T-cell (primary cell): ENCODE measurements at regions not wholly inside any gene's neighbourhood (a gene's known extent, or its start where the extent isn't known, plus 50 kb on each side); places are given as distances from the start of the nearest gene placed in this dataset.

Experiments used
- ATAC-seq, 4 experiments: fragments of 200-7000 bp in 3 of 4; fragments of 150-1000 bp in 1 of 4; cut with Tn5 transposase; replicated peaks in 1 of 4; 1 replicate in 3 of 4; 2 replicates in 1 of 4; pipeline ENCODE4 v1.10.0; 2021; ENCODE audit warnings: moderate library complexity in 3 of 4, mild to moderate bottlenecking in 2 of 4, moderate number of reproducible peaks in 1 of 4
- CTCF ChIA-PET, 2 donors: fragments of 300-600 bp; sonication (Branson Sonifier 250); formaldehyde crosslinking; loops; one replicate each; lab custom pipeline; 2022; ENCODE audit warnings: antibody characterized with exemption in 2 of 2; lab: Charles Lee
- POLR2A ChIA-PET, 2 donors: fragments of 300-600 bp; sonication (Branson Sonifier 250); formaldehyde crosslinking; loops; one replicate each; lab custom pipeline; 2022; ENCODE audit warnings: antibody characterized with exemption in 2 of 2; lab: Charles Lee
- DNase-seq, 35 experiments: peaks; one replicate each; pipeline versions ENCODE4 v3.0.0 to v3.0.0-alpha.2; 2013 to 2023
- H3K27ac ChIP-seq: one replicate; pipeline ENCODE4 v1.5.1; 2013; ENCODE audit warnings: low read length
- H3K27me3 ChIP-seq, 2 experiments: replicated peaks in 1 of 2; 1 replicate in 1 of 2; 2 replicates in 1 of 2; pipeline versions ENCODE4 v1.6.1 to v1.7.0; 2013; ENCODE audit warnings: low read length in 1 of 2, mixed read lengths in 1 of 2; ENCODE audit not compliant: control insufficient read depth in 2 of 2, insufficient read depth in 2 of 2; ENCODE audit errors: extremely low read depth in 1 of 2
- H3K36me3 ChIP-seq, 2 donors: 1 replicate in 1 of 2; 2 replicates in 1 of 2; pipeline versions ENCODE4 v1.6.1 to v1.7.0; 2013; ENCODE audit warnings: low read length in 1 of 2; ENCODE audit not compliant: control insufficient read depth in 2 of 2, insufficient read depth in 1 of 2; ENCODE audit errors: extremely low read depth in 1 of 2
- H3K4me1 ChIP-seq, 2 experiments: 1 replicate in 1 of 2; 2 replicates in 1 of 2; pipeline versions ENCODE4 v1.6.1 to v1.7.0; 2013; ENCODE audit warnings: low read length in 2 of 2, mixed read lengths in 1 of 2; ENCODE audit not compliant: insufficient read depth in 2 of 2, control insufficient read depth in 1 of 2; ENCODE audit errors: extremely low read depth in 1 of 2
- H3K4me3 ChIP-seq, 2 donors: 1 replicate in 1 of 2; 2 replicates in 1 of 2; pipeline versions ENCODE4 v1.5.1 to v1.7.0; 2013; ENCODE audit warnings: mild to moderate bottlenecking in 2 of 2, low read length in 1 of 2, moderate library complexity in 1 of 2; ENCODE audit not compliant: control insufficient read depth in 1 of 2; ENCODE audit errors: extremely low read depth in 1 of 2
- H3K9me3 ChIP-seq: 2 replicates; pipeline ENCODE4 v1.7.0; 2013
- H3K27ac Mint-ChIP-seq, 2 donors: one replicate each; pipeline ENCODE4 v1.8.0; 2020 to 2021; ENCODE audit warnings: mild to moderate bottlenecking in 2 of 2, mixed read lengths in 2 of 2
- H3K27me3 Mint-ChIP-seq, 2 donors: one replicate each; pipeline ENCODE4 v1.8.0; 2021 to 2022; ENCODE audit warnings: mixed read lengths in 2 of 2
- H3K36me3 Mint-ChIP-seq: one replicate; pipeline ENCODE4 v1.8.0; 2021; ENCODE audit warnings: mixed read lengths
- H3K4me1 Mint-ChIP-seq, 3 donors: one replicate each; pipeline ENCODE4 v1.8.0; 2020 to 2022; ENCODE audit warnings: mixed read lengths in 3 of 3, mild to moderate bottlenecking in 1 of 3
- H3K4me3 Mint-ChIP-seq, 3 donors: one replicate each; pipeline ENCODE4 v1.8.0; 2020 to 2022; ENCODE audit warnings: mild to moderate bottlenecking in 3 of 3, mixed read lengths in 3 of 3, moderate library complexity in 3 of 3
- H3K9me3 Mint-ChIP-seq, 3 donors: one replicate each; pipeline ENCODE4 v1.8.0; 2020 to 2022; ENCODE audit warnings: mixed read lengths in 3 of 3
- WGBS: methylation state at CpG from one replicate; pipeline ENCODE4 v1.1.5; 2013; ENCODE audit warnings: missing lambda C conversion rate; ENCODE audit not compliant: insufficient coverage; 5-methylcytosine and 5-hydroxymethylcytosine counted together

DNA sequence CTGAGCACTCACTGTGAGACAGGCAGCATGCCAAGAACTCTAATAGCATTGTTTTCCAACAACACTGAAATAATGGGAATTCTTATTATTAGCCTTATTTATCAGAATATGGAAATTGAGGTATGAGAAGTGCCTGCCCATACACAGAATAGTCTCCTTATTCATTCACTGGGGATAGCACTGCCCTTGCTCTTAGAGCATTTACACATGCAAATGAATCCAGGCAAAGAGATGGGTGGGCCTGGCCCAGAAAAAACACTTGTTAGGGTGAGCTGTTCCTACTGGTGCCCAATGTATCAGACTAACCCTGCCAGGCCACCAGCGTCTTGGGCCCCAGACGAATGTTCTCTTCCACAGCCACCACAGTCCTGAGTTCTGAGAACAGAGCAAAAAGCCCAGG lies 112.9 kb downstream of the TUBA3C start:
- CTCF ChIA-PET = no interaction called here
- DNase-seq (no peak), ATAC-seq (no peak)
- Mint-ChIP-seq H3K27ac (no peak overlapping the region), H3K27me3 (no peaks in the 10 kb centered on the region), H3K9me3 (peaks cover 8 to 10% (median 8%) of the 10 kb centered on the region in 3 donors), H3K4me1 (no peaks in the 10 kb centered on the region), H3K36me3 (no peaks in the 10 kb centered on the region), H3K4me3 (no peak overlapping the region)
- Histone ChIP-seq H3K27ac (no peak overlapping the region), H3K27me3 (peaks cover 0 to 4% of the 10 kb centered on the region in 2 experiments), H3K36me3 (no peaks in the 10 kb centered on the region), H3K4me1 (no peaks in the 10 kb centered on the region), H3K4me3 (no peak overlapping the region), H3K9me3 (no peaks in the 10 kb centered on the region)
- POLR2A ChIA-PET = no interaction called here
- WGBS = no CpG with 5 or more reads among the region's 2 CpGs

GRCh38 chr13:19067767-19068166 lies 113.9 kb downstream of the TUBA3C start:
- no peak for ATAC-seq

GRCh38 chr13:19062801-19063200 lies 118.8 kb downstream of the TUBA3C start:
- ATAC-seq (no peak), DNase-seq (no peak)
- no peaks in the 10 kb centered on the region for H3K36me3 Mint-ChIP-seq
- ChIA-PET CTCF (no interaction called here), POLR2A (no interaction called here)
- H3K27ac Mint-ChIP-seq = no peak overlapping the region
- Histone ChIP-seq H3K4me1 (no peaks in the 10 kb centered on the region), H3K36me3 (no peaks in the 10 kb centered on the region), H3K27me3 (no peaks in the 10 kb centered on the region), H3K27ac (no peak overlapping the region), H3K4me3 (peak overlapping the region in 1 of 2 donors; percentile 11), H3K9me3 (no peaks in the 10 kb centered on the region)
- peaks cover 8 to 10% (median 8%) of the 10 kb centered on the region in 3 donors for H3K9me3 Mint-ChIP-seq
- no peak overlapping the region for H3K4me3 Mint-ChIP-seq
- H3K27me3 Mint-ChIP-seq = no peaks in the 10 kb centered on the region
- no peaks in the 10 kb centered on the region for H3K4me1 Mint-ChIP-seq
- WGBS = 73% methylated on average over 4 of the region's 4 CpGs

More at GRCh38 chr13:19067767-19068166, 113.9 kb downstream of the TUBA3C start:
- peaks cover 0 to 4% of the 10 kb centered on the region in 2 experiments for H3K27me3 ChIP-seq
- DNase-seq = no peak
- H3K36me3 ChIP-seq = no peaks in the 10 kb centered on the region
- H3K27ac Mint-ChIP-seq = no peak overlapping the region
- ChIA-PET POLR2A (no interaction called here), CTCF (no interaction called here)
- no CpG with 5 or more reads among the region's 2 CpGs for WGBS
- H3K9me3 Mint-ChIP-seq = peaks cover 8 to 10% (median 8%) of the 10 kb centered on the region in 3 donors
- H3K36me3 Mint-ChIP-seq = no peaks in the 10 kb centered on the region
- no peaks in the 10 kb centered on the region for H3K4me1 Mint-ChIP-seq
- no peak overlapping the region for H3K4me3 ChIP-seq
- no peaks in the 10 kb centered on the region for H3K4me1 ChIP-seq
- no peak overlapping the region for H3K27ac ChIP-seq
- no peaks in the 10 kb centered on the region for H3K9me3 ChIP-seq
- H3K4me3 Mint-ChIP-seq = no peak overlapping the region
- H3K27me3 Mint-ChIP-seq = no peaks in the 10 kb centered on the region

- WGBS = 85% methylated on average over 4 of the region's 11 CpGs
- Mint-ChIP-seq H3K4me3 (no peak overlapping the region), H3K27me3 (no peaks in the 10 kb centered on the region), H3K27ac (no peak overlapping the region), H3K9me3 (peaks cover 8 to 10% (median 8%) of the 10 kb centered on the region in 3 donors), H3K36me3 (no peaks in the 10 kb centered on the region), H3K4me1 (no peaks in the 10 kb centered on the region)
- H3K36me3 ChIP-seq = no peaks in the 10 kb centered on the region
- ATAC-seq (no peak), DNase-seq (no peak)
- no peak overlapping the region for H3K27ac ChIP-seq
- no peaks in the 10 kb centered on the region for H3K9me3 ChIP-seq
- H3K27me3 ChIP-seq = no peaks in the 10 kb centered on the region
- ChIA-PET CTCF (no interaction called here), POLR2A (no interaction called here)
- H3K4me1 ChIP-seq = no peaks in the 10 kb centered on the region
- H3K4me3 ChIP-seq = peak overlapping the region in 1 of 2 donors; percentile 11
Observed at GRCh38 chr13:19062019-19062646, 119.5 kb downstream of the TUBA3C start.

GRCh38 chr13:19061278-19061677 lies 120.3 kb downstream of the TUBA3C start:
- Histone ChIP-seq H3K4me3 (no peak overlapping the region), H3K27ac (no peak overlapping the region), H3K27me3 (peaks cover 0 to 2% of the 10 kb centered on the region in 2 experiments), H3K36me3 (no peaks in the 10 kb centered on the region), H3K9me3 (no peaks in the 10 kb centered on the region), H3K4me1 (no peaks in the 10 kb centered on the region)
- Mint-ChIP-seq H3K4me1 (no peaks in the 10 kb centered on the region), H3K27me3 (no peaks in the 10 kb centered on the region), H3K4me3 (no peak overlapping the region), H3K36me3 (no peaks in the 10 kb centered on the region), H3K9me3 (peaks cover 7 to 9% (median 8%) of the 10 kb centered on the region in 3 donors), H3K27ac (no peak overlapping the region)
- WGBS = 86% methylated on average over 6 of the region's 6 CpGs
- DNase-seq (no peak), ATAC-seq (no peak)
- CTCF ChIA-PET = no interaction called here
- POLR2A ChIA-PET = no interaction called here

- H3K27ac ChIP-seq = no peak overlapping the region
- no peaks in the 10 kb centered on the region for H3K9me3 ChIP-seq
- H3K36me3 ChIP-seq = no peaks in the 10 kb centered on the region
- H3K4me3 ChIP-seq = no peak overlapping the region
- no peaks in the 10 kb centered on the region for H3K4me1 Mint-ChIP-seq
- no peak for DNase-seq
- no peaks in the 10 kb centered on the region for H3K4me1 ChIP-seq
- H3K9me3 Mint-ChIP-seq = peaks cover 5 to 8% (median 8%) of the 10 kb centered on the region in 3 donors
- H3K4me3 Mint-ChIP-seq = no peak overlapping the region
- no peaks in the 10 kb centered on the region for H3K36me3 Mint-ChIP-seq
- H3K27me3 Mint-ChIP-seq = no peaks in the 10 kb centered on the region
- ChIA-PET POLR2A (no interaction called here), CTCF (no interaction called here)
- WGBS = 86% methylated on average over 10 of the region's 13 CpGs
- no peak for ATAC-seq
- H3K27me3 ChIP-seq = peaks cover 0 to 2% of the 10 kb centered on the region in 2 experiments
- no peak overlapping the region for H3K27ac Mint-ChIP-seq
Observed at GRCh38 chr13:19060311-19061002, 121.2 kb downstream of the TUBA3C start.
